HT1080 (cell line): ENCODE measurements at regions not wholly inside any gene's neighbourhood (a gene's known extent, or its start where the extent isn't known, plus 50 kb on each side); places are given as distances from the start of the nearest gene placed in this dataset.
"Not testable (repeated sequence)": the region's sequence is repeated elsewhere in the genome, so short reads cannot be mapped to it uniquely, and the experiment has no call there.

ENCODE experiments used
- DNase-seq: peaks from one replicate; pipeline ENCODE4 v3.0.0-alpha.2; 2015; ENCODE audit warnings: low read depth

GRCh38 chrX:92430574-92430973 lies 651.4 kb downstream of the PCDH11X start:
- DNase-seq: not testable (repeated sequence)

GRCh38 chrX:92460539-92460938 lies 681.4 kb downstream of the PCDH11X start:
- DNase-seq: not testable (repeated sequence)

GRCh38 chrX:92480165-92480564 lies 701.0 kb downstream of the PCDH11X start:
- DNase-seq: not testable (repeated sequence)

- not testable (repeated sequence) for DNase-seq
Observed at GRCh38 chrX:92485487-92485886, 706.3 kb downstream of the PCDH11X start.

- not testable (repeated sequence) for DNase-seq
Observed at GRCh38 chrX:92515270-92515669, 736.1 kb downstream of the PCDH11X start.

GRCh38 chrX:92528995-92529394 lies 749.8 kb downstream of the PCDH11X start:
- DNase-seq: not testable (repeated sequence)

GRCh38 chrX:92540461-92540860 lies 761.3 kb downstream of the PCDH11X start:
- not testable (repeated sequence) for DNase-seq

GRCh38 chrX:92558323-92558722 lies 779.1 kb downstream of the PCDH11X start:
- not testable (repeated sequence) for DNase-seq

- DNase-seq: not testable (repeated sequence)
Observed at GRCh38 chrX:92558796-92559195, 779.6 kb downstream of the PCDH11X start.

GRCh38 chrX:92560083-92560482 lies 780.9 kb downstream of the PCDH11X start:
- peak; percentile 76 for DNase-seq

GRCh38 chrX:92570217-92570616 lies 791.0 kb downstream of the PCDH11X start:
- DNase-seq: not testable (repeated sequence)

GRCh38 chrX:92586643-92587042 lies 807.5 kb downstream of the PCDH11X start:
- DNase-seq: peak; percentile 20

GRCh38 chrX:92589676-92590075 lies 810.5 kb downstream of the PCDH11X start:
- DNase-seq: not testable (repeated sequence)

GRCh38 chrX:92590726-92591298 lies 811.6 kb downstream of the PCDH11X start:
- not testable (repeated sequence) for DNase-seq

GRCh38 chrX:92611517-92611916 lies 832.3 kb downstream of the PCDH11X start:
- DNase-seq: not testable (repeated sequence)

- DNase-seq: not testable (repeated sequence)
Observed at GRCh38 chrX:92626699-92627098, 847.5 kb downstream of the PCDH11X start.

GRCh38 chrX:92657593-92657992 lies 878.4 kb downstream of the PCDH11X start:
- DNase-seq: not testable (repeated sequence)

- not testable (repeated sequence) for DNase-seq
Observed at GRCh38 chrX:92659743-92660142, 880.6 kb downstream of the PCDH11X start.

GRCh38 chrX:92692796-92693195 lies 913.6 kb downstream of the PCDH11X start:
- DNase-seq: not testable (repeated sequence)

GRCh38 chrX:92699388-92700092 lies 920.4 kb downstream of the PCDH11X start:
- not testable (repeated sequence) for DNase-seq

- not testable (repeated sequence) for DNase-seq
Observed at GRCh38 chrX:92709784-92710183, 930.6 kb downstream of the PCDH11X start.
